ENCODE measurements at regions not wholly inside any gene's neighbourhood (a gene's known extent, or its start where the extent isn't known, plus 50 kb on each side); places are given as distances from the start of the nearest gene placed in this dataset.
"Not testable (repeated sequence)": the region's sequence is repeated elsewhere in the genome, so short reads cannot be mapped to it uniquely, and the experiment has no call there.

GRCh38 chr5:154702477-154702876 is 52.7 kb upstream of the LARP1 start:
- no peak for DNase-seq (ENCODE audit: low spot score)

DNA sequence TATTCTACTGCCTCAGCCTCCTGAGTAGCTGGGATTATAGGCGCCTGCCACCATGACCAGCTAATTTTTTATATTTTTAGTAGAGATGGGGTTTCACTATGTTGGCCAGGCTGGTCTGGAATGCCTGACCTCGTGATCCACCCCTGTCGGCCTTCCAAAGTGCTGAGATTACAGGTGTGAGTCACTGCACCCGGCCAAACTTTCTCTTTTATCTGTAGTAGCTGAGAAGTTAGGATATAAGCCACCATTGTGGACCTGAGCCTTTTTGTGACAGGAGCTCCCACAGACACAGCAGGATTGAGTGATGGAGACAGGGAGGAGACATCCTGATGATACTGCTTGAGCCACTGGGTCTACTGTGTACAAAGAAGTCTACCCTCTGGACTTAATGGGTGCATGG is 53.5 kb upstream of the LARP1 start:
- DNase-seq (ENCODE audit: low spot score), result not testable (repeated sequence)

- DNase-seq (ENCODE audit: low spot score), result no peak
These were observed 54.0 kb upstream of the LARP1 start for GRCh38 chr5:154701181-154701580.

DNA sequence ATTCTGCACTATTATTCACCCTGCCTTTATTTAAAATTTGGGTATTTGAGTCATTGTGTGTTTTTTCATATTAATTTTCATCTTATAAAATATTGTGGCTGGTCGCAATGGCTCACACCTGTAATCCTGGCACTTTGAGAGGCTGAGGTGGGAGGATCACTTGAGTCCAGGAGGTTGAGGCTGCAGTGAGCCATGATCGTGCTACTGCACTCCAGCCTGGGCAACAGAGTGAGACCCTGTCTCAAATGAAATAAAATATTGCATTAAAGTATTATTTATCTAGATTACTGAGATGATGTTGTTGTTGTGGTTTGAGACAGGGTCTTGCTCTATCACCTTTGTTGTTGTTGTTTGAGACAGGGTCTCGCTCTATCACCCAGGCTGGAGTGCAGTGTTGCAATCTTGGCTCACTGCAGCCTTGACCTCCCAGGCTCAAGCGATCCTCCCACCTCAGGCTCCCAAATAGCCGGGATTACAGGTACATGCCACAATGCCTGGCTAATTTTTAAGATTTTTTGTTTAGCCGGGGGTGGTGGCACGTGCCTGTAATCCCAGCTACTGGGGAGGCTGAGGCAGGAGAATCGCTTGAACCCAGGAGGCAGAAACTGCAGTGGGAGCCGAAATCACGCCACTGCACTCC is 54.8 kb upstream of the LARP1 start:
- not testable (repeated sequence) for DNase-seq (ENCODE audit: low spot score)

- no peak for DNase-seq (ENCODE audit: low spot score)
These were observed 56.4 kb upstream of the LARP1 start for GRCh38 chr5:154698763-154699162.

DNA sequence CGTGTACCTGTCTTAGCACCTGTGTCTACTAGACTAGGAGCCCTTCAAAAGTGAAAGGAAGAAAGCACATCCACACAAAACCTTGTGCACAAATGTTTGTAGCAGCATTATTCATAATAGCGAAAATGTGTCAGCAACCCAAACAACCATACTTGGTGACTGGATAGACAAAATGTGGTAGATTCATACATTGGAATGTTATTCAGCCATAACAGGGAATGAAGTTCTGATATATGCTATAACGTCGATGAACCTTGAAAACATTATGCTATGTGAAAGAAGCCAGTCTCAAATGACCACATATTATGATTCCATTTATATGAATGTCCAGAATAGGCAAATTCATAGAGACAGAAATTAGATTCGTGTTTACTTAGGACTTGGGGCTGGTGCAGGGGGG is 57.8 kb upstream of the LARP1 start:
- DNase-seq (ENCODE audit: low spot score), result no peak

DNA sequence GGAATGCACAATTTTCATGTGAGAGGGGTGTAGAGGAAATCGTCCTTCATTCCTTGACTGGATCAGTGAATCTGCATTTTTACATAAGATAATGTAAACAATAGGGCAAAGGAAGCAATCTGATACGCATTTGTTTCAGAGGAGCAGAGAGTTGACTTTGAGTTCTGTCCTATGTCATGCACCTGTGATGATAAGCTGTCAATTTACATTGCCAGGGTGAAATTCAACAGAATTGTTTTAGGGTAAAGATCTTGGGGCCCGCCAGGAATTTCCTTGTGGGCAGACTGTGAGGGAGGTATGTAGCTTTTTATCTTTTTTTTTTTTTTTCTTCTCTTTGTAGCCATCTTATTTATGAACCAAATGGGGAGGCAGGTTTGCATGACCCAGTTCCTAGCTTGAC is 58.3 kb upstream of the LARP1 start:
- DNase-seq (ENCODE audit: low spot score), result no peak

- DNase-seq (ENCODE audit: low spot score), result no peak
These were observed 61.0 kb upstream of the LARP1 start for GRCh38 chr5:154694159-154694558.

- no peak for DNase-seq (ENCODE audit: low spot score)
These were observed 64.7 kb upstream of the LARP1 start for GRCh38 chr5:154690488-154690887.

DNA sequence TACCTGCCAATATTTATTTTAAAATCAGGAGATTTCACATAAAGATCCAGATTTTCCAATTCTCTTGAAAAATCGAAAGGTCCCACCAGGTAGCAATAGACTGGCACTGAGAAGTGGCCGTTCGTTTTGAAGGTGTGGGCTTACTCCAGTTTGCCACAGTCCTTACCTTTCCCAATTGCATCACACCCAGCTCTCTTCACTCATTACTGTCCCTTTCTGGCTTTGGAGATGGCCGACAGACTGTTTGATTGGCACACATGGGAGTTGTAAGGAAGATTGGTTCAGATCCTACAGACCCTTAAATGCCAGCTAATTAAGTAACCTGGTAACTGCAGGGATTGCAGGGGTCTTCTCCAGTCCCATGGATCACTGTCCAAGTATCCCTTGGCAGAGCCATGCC is 68.7 kb upstream of the LARP1 start:
- DNase-seq (ENCODE audit: low spot score), result no peak

DNA sequence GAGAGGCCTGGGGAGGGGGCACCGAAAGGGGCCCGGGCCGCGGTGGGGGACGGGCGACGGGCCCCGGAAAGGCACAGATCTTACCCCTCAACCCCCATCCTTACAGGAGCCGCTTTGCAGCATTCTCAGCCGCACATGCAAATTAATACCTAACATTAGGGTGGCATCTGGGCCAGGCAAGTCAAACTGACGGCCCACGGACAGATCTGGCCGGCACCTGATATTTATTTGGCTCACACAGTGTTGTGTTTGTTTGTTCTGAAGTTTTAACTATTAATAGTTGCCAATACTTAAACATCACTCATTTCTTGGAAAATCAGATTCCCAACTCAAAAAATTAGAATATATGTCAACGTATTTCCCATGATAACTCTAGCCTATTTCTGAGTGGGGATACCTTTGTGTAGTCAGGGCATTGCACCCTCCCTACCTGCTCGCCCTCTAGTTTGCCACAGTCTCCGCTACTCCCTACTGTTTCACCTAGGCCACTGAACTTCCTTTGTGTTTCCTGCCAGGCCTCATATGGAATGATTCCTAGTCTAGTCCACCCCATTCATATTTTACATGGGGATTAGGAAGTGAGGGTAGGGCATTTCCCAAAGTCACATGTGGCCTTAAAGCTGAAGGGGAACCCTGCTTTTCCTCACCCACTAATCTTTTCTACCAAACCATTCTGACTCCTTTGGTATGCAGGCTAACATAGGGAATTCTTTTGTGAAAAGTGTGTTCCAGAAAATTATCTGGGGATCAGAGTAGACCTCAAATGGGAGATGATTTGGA is 71.9 kb upstream of the LARP1 start:
- DNase-seq (ENCODE audit: low spot score), result peak; percentile 79

DNA sequence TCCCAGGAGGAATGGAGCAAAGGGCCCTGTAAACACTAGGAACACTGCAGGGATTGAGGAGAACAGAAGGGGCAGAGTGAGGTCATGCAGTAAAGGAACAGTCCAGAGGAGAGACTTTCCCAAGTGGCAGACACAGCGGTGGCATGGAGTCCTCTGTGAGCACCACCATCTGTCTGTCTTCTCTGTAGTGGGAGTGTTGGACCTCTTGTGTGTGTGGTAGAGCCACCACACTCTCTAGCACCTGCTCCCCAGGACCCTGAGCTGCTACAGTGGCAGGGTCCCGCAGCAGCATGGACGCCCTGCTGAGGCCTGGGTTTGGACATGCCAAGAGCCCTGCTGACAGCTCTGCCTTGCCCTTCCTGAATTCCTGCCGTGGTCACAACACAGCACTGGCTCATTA is 75.7 kb upstream of the LARP1 start:
- no peak for DNase-seq (ENCODE audit: low spot score)

- DNase-seq (ENCODE audit: low spot score), result no peak
These were observed 77.3 kb upstream of the LARP1 start for GRCh38 chr5:154677921-154678320.

DNA sequence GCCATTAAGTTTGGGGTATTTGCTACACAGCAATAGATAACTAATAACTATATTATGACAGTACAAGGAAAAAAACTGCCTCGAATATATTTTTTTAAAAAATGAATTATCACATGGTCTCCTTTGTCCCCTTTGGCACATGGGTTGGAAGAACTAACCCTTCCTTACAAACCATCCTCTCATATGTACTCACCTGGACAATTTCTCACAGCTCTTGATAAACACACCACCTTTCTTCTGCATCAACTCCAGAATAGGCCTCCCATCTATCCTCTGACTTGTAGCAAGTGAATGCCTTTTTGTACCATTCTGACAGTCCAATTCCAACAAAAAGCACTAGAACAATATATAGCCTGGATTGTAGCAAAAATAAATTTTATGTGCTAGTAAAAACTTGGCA is 78.7 kb upstream of the LARP1 start:
- DNase-seq (ENCODE audit: low spot score), result no peak

- DNase-seq (ENCODE audit: low spot score), result no peak
These were observed 81.1 kb upstream of the LARP1 start for GRCh38 chr5:154674029-154674428.

GRCh38 chr5:154673506-154673905 is 81.7 kb upstream of the LARP1 start:
- DNase-seq (ENCODE audit: low spot score), result no peak

DNA sequence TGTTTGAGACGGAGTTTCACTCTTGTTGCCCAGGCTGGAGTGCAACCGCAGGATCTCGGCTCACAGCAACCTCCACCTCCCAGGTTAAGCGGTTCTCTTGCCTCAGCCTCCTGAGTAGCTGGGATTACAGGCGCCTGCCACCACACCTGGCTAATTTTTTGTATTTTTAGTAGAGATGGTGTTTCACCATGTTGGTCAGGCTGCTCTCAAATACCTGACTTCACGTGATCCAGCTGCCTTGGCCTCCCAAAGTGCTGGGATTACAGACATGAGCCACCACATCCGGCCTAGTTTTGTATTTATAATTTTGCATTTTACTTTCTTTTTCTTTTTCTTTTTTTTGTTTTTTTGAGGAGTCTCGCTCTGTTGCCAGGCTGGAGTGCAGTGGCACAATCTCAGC is 85.3 kb upstream of the LARP1 start:
- not testable (repeated sequence) for DNase-seq (ENCODE audit: low spot score)

DNA sequence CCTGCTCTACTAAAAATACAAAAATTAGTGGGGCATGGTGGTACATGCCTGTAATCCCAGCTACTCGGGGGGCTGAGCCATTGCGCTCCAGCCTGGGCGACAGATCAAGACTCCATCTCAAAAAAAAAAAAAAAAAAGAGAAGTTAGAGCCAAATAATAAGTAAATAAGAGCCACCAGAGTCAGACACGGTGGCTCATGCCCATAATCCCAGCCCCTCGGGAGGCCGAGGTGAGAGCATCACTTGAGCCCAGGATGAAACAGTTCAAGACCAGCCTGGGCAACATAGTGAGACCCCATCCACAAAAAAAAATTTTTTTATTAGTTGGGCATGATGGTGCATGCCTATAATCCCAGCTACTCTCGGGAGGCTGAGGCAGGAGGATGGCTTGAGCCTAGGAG is 85.8 kb upstream of the LARP1 start:
- no peak for DNase-seq (ENCODE audit: low spot score)

DNA sequence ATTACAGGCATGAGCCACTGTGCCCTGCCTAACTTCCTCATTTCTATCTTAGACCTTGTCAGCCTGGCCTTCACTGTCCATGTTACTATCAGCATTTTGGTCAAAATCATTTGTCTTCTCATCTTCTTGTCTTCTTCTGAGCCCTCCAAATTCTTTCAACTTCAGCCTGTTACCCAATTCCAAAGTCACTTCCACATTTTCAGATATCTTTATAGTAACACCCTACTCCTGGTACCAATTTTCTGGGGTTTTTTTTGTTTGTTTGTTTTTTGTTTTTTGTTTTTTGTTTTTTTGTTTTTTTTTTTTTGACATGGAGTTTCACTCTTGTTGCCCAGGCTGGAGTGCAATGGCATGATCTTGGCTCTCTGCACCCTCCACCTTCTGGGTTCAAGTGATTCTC is 90.3 kb upstream of the LARP1 start:
- DNase-seq (ENCODE audit: low spot score), result no peak

DNA sequence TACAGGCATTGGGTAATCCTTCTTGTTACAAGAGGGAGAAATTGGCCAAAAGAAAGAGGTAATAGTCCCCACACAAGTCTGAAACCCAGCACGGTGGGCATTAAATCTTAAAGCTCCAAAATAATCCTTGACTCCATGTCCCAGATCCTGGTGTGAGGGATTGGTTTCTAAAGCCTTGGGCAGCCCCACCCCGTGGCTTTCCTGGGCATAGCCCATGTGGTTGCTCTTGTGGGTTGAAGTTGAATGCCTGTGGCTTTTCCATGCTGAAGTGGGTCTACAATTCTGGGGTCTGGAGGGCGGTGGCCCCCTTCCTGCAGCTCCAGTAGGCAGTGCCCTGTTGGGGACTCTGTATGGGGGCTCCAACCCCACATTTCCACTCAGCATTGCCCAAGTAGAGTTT is 91.8 kb upstream of the LARP1 start:
- no peak for DNase-seq (ENCODE audit: low spot score)

- DNase-seq (ENCODE audit: low spot score), result no peak
These were observed 100.4 kb upstream of the LARP1 start for GRCh38 chr5:154654486-154655371.

DNA sequence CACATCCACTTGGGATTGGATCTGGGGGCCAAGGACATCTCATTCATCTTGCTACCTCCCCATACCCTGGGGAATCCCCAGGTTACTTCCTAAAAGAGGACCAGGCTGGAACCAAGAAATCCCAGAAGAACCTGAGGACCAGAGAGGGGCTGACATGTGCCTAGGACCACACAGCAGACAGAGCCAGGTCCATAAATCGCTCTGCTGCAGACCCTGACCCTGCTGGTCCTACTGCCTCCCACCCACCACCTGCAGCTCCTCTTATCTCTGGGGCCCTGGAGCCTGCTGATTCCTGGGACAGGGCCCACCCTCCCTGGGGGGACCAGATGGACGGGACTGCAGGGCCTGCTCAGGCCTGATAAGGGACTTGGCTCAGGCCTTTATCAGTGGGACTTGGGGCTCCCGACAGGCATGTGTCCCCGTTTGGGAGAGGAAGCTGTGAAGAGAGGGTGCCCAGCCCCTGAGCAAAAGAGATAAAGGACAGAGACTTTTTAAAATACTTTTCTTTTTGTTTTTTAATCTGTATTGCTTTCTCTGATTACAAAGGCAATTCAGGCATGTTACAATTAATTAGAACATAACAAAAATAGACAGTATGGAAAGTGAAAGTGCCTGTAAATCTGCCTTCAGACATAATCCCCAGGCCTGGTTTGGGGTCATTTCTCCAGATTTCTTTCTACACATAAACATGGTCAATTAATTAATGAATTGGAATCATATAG is 101.3 kb upstream of the LARP1 start:
- DNase-seq (ENCODE audit: low spot score), result no peak

All from NAMALWA (cell line).